Testis (tissue), 2 donors: ENCODE measurements at regions not wholly inside any gene's neighbourhood (a gene's known extent, or its start where the extent isn't known, plus 50 kb on each side); places are given as distances from the start of the nearest gene placed in this dataset.

Experiments
- CTCF ChIP-seq, 3 experiments: fragments of 450-650 bp in 2 of 3; fragments of 200-600 bp in 1 of 3; sonication (generic) in 1 of 3; IDR thresholded peaks; one replicate each; pipeline ENCODE4 v1.5.1; 2016 to 2019; ENCODE audit warnings: antibody characterized with exemption in 3 of 3, mild to moderate bottlenecking in 2 of 3, moderate library complexity in 1 of 3
- POLR2A ChIP-seq: fragments of 450-650 bp; IDR thresholded peaks from one replicate; pipeline ENCODE4 v1.6.1; 2017; ENCODE audit warnings: antibody characterized with exemption, mild to moderate bottlenecking, moderate library complexity

GRCh38 chr3:8198605-8199004 lies 303.0 kb upstream of the LMCD1 start:
- TF ChIP-seq POLR2A, result no peak
- TF ChIP-seq CTCF (IDR thresholded peaks at IDR 0.05), result no peak
